ENCODE measurements at regions not wholly inside any gene's neighbourhood (a gene's known extent, or its start where the extent isn't known, plus 50 kb on each side); places are given as distances from the start of the nearest gene placed in this dataset.

- peak; percentile 71 for DNase-seq (ENCODE audit: low read depth)
- H3K36me3 Mint-ChIP-seq (ENCODE audit: low read depth, unreplicated experiment) = no peaks in the 10 kb centered on the region
- Histone ChIP-seq H3K36me3 (ENCODE audit: insufficient read depth, low read length) (no peaks in the 10 kb centered on the region), H4K20me1 (ENCODE audit: insufficient read depth, low read length) (no peaks in the 10 kb centered on the region), H3K4me3 (ENCODE audit: insufficient read depth, low read depth, low read length) (no peak overlapping the region), H3K4me1 (ENCODE audit: insufficient read depth, low read length) (no peaks in the 10 kb centered on the region), H2AFZ (ENCODE audit: low read depth, low read length) (peak overlapping the region; percentile 28), H3K4me2 (ENCODE audit: low read length) (no peak overlapping the region), H3K79me2 (ENCODE audit: insufficient read depth, low read length) (no peaks in the 10 kb centered on the region), H3K9me3 (ENCODE audit: insufficient read depth, low read depth, low read length) (no peaks in the 10 kb centered on the region), H3K9ac (ENCODE audit: low read length) (no peak overlapping the region), H3K27me3 (ENCODE audit: insufficient read depth, low read length) (no peaks in the 10 kb centered on the region), H3K27ac (ENCODE audit: low read depth, low read length) (no peak overlapping the region)
- peak; percentile 84 for FAIRE-seq
- H3K4me3 Mint-ChIP-seq (ENCODE audit: unreplicated experiment) = no peak overlapping the region
- no peaks in the 10 kb centered on the region for H3K9me3 Mint-ChIP-seq (ENCODE audit: unreplicated experiment)
- TF ChIP-seq CTCF (IDR thresholded peaks at IDR 0.05; ENCODE audit: insufficient read depth, low read depth, low read length) = peak; percentile 89
- TF ChIP-seq EZH2 (IDR thresholded peaks at IDR 0.05; ENCODE audit: insufficient read depth, low read length) = no peak
- H3K4me1 Mint-ChIP-seq (ENCODE audit: low read depth, unreplicated experiment) = peaks cover 2% of the 10 kb centered on the region
- no peak overlapping the region for H3K27ac Mint-ChIP-seq (ENCODE audit: unreplicated experiment)
- H3K27me3 Mint-ChIP-seq (ENCODE audit: low read depth, unreplicated experiment) = no peaks in the 10 kb centered on the region
These were observed 246.5 kb upstream of the USP25 start for GRCh38 chr21:15483138-15483780.

- Mint-ChIP-seq H3K9me3 (ENCODE audit: unreplicated experiment) (no peaks in the 10 kb centered on the region), H3K4me3 (ENCODE audit: unreplicated experiment) (no peak overlapping the region), H3K27ac (ENCODE audit: unreplicated experiment) (no peak overlapping the region), H3K27me3 (ENCODE audit: low read depth, unreplicated experiment) (no peaks in the 10 kb centered on the region), H3K36me3 (ENCODE audit: low read depth, unreplicated experiment) (no peaks in the 10 kb centered on the region), H3K4me1 (ENCODE audit: low read depth, unreplicated experiment) (peaks cover 2% of the 10 kb centered on the region)
- no peak overlapping the region for H2AFZ ChIP-seq (ENCODE audit: low read depth, low read length)
- no peak overlapping the region for H3K9ac ChIP-seq (ENCODE audit: low read length)
- TF ChIP-seq EZH2 (IDR thresholded peaks at IDR 0.05; ENCODE audit: insufficient read depth, low read length) (no peak), CTCF (IDR thresholded peaks at IDR 0.05; ENCODE audit: insufficient read depth, low read depth, low read length) (no peak)
- H3K4me2 ChIP-seq (ENCODE audit: low read length) = no peak overlapping the region
- no peaks in the 10 kb centered on the region for H3K27me3 ChIP-seq (ENCODE audit: insufficient read depth, low read length)
- H3K4me3 ChIP-seq (ENCODE audit: insufficient read depth, low read depth, low read length) = no peak overlapping the region
- FAIRE-seq = no peak
- no peaks in the 10 kb centered on the region for H3K4me1 ChIP-seq (ENCODE audit: insufficient read depth, low read length)
- DNase-seq (ENCODE audit: low read depth) = no peak
- H3K79me2 ChIP-seq (ENCODE audit: insufficient read depth, low read length) = no peaks in the 10 kb centered on the region
- no peak overlapping the region for H3K27ac ChIP-seq (ENCODE audit: low read depth, low read length)
- no peaks in the 10 kb centered on the region for H4K20me1 ChIP-seq (ENCODE audit: insufficient read depth, low read length)
- H3K9me3 ChIP-seq (ENCODE audit: insufficient read depth, low read depth, low read length) = no peaks in the 10 kb centered on the region
- no peaks in the 10 kb centered on the region for H3K36me3 ChIP-seq (ENCODE audit: insufficient read depth, low read length)
These were observed 243.2 kb upstream of the USP25 start for GRCh38 chr21:15486460-15487195.

GRCh38 chr21:15487196-15487550, 242.6 kb upstream of the USP25 start:
- no peak for FAIRE-seq
- Histone ChIP-seq H3K9me3 (ENCODE audit: insufficient read depth, low read depth, low read length) (no peaks in the 10 kb centered on the region), H3K36me3 (ENCODE audit: insufficient read depth, low read length) (no peaks in the 10 kb centered on the region), H3K27me3 (ENCODE audit: insufficient read depth, low read length) (no peaks in the 10 kb centered on the region), H4K20me1 (ENCODE audit: insufficient read depth, low read length) (no peaks in the 10 kb centered on the region), H3K79me2 (ENCODE audit: insufficient read depth, low read length) (no peaks in the 10 kb centered on the region), H3K4me3 (ENCODE audit: insufficient read depth, low read depth, low read length) (no peak overlapping the region), H2AFZ (ENCODE audit: low read depth, low read length) (no peak overlapping the region), H3K4me1 (ENCODE audit: insufficient read depth, low read length) (no peaks in the 10 kb centered on the region), H3K9ac (ENCODE audit: low read length) (no peak overlapping the region), H3K27ac (ENCODE audit: low read depth, low read length) (no peak overlapping the region), H3K4me2 (ENCODE audit: low read length) (no peak overlapping the region)
- no peaks in the 10 kb centered on the region for H3K36me3 Mint-ChIP-seq (ENCODE audit: low read depth, unreplicated experiment)
- H3K4me1 Mint-ChIP-seq (ENCODE audit: low read depth, unreplicated experiment) = peaks cover 2% of the 10 kb centered on the region
- DNase-seq (ENCODE audit: low read depth) = no peak
- no peaks in the 10 kb centered on the region for H3K27me3 Mint-ChIP-seq (ENCODE audit: low read depth, unreplicated experiment)
- TF ChIP-seq EZH2 (IDR thresholded peaks at IDR 0.05; ENCODE audit: insufficient read depth, low read length) (no peak), CTCF (IDR thresholded peaks at IDR 0.05; ENCODE audit: insufficient read depth, low read depth, low read length) (no peak)
- no peaks in the 10 kb centered on the region for H3K9me3 Mint-ChIP-seq (ENCODE audit: unreplicated experiment)
- no peak overlapping the region for H3K4me3 Mint-ChIP-seq (ENCODE audit: unreplicated experiment)
- no peak overlapping the region for H3K27ac Mint-ChIP-seq (ENCODE audit: unreplicated experiment)

Measured in astrocyte (in vitro differentiated cells and primary cell).